Natural killer cell (primary cell): ENCODE measurements at regions not wholly inside any gene's neighbourhood (a gene's known extent, or its start where the extent isn't known, plus 50 kb on each side); places are given as distances from the start of the nearest gene placed in this dataset.

ENCODE experiments used
- ATAC-seq, 3 donors: fragments of 150-1000 bp in 2 of 3; fragments of 200-7000 bp in 1 of 3; cut with Tn5 transposase; 1 replicate in 1 of 3; 2 replicates in 2 of 3; pipeline ENCODE4 v1.10.0; 2021; ENCODE audit warnings: mild to moderate bottlenecking in 2 of 3, moderate library complexity in 2 of 3
- DNase-seq, 2 donors: peaks; one replicate each; pipeline versions ENCODE4 v3.0.0 to v3.0.0-alpha.2; 2013 to 2021; ENCODE audit warnings: mixed read lengths in 1 of 2
- H3K27ac ChIP-seq: one replicate; pipeline ENCODE4 v1.5.1; 2013; ENCODE audit warnings: mild to moderate bottlenecking, low read length
- H3K27me3 ChIP-seq: one replicate; pipeline ENCODE4 v1.6.1; 2013; ENCODE audit warnings: low read length; ENCODE audit not compliant: control insufficient read depth, insufficient read depth
- H3K36me3 ChIP-seq: one replicate; pipeline ENCODE4 v1.6.1; 2013; ENCODE audit warnings: low read length; ENCODE audit not compliant: control insufficient read depth, insufficient read depth
- H3K4me1 ChIP-seq: one replicate; pipeline ENCODE4 v1.6.1; 2013; ENCODE audit warnings: low read length; ENCODE audit not compliant: control insufficient read depth, insufficient read depth
- H3K4me3 ChIP-seq: one replicate; pipeline ENCODE4 v1.5.1; 2013; ENCODE audit warnings: low read length
- H3K9me3 ChIP-seq: one replicate; pipeline ENCODE4 v1.6.1; 2013; ENCODE audit warnings: low read length; ENCODE audit not compliant: control insufficient read depth, insufficient read depth
- H3K27ac Mint-ChIP-seq, 2 donors: one replicate each; pipeline ENCODE4 v1.8.0; 2022; ENCODE audit warnings: mild to moderate bottlenecking in 2 of 2, mixed read lengths in 2 of 2, moderate library complexity in 1 of 2
- H3K27me3 Mint-ChIP-seq, 2 donors: one replicate each; pipeline ENCODE4 v1.8.0; 2022; ENCODE audit warnings: low read depth in 2 of 2, mixed read lengths in 2 of 2
- H3K36me3 Mint-ChIP-seq: one replicate; pipeline ENCODE4 v1.8.0; 2022; ENCODE audit warnings: mixed read lengths
- H3K4me1 Mint-ChIP-seq, 2 donors: one replicate each; pipeline ENCODE4 v1.8.0; 2022; ENCODE audit warnings: mixed read lengths in 2 of 2
- H3K4me3 Mint-ChIP-seq: one replicate; pipeline ENCODE4 v1.8.0; 2022; ENCODE audit warnings: mild to moderate bottlenecking, moderate library complexity, mixed read lengths
- H3K9me3 Mint-ChIP-seq, 2 donors: one replicate each; pipeline ENCODE4 v1.8.0; 2022; ENCODE audit warnings: mixed read lengths in 2 of 2
- WGBS: methylation state at CpG from one replicate; pipeline ENCODE4 v1.1.7; 2013; ENCODE audit warnings: missing lambda C conversion rate; ENCODE audit not compliant: insufficient coverage; 5-methylcytosine and 5-hydroxymethylcytosine counted together
- intact Hi-C: fragments of 100-400 bp; cut with micrococcal nuclease; formaldehyde crosslinking; loops from one replicate; pipeline ENCODE4 v1.14.2; 2022
- TF ChIP-seq, protein P1 (sequence below): fragments of 200-600 bp; IDR thresholded peaks from one replicate; pipeline ENCODE4 v1.8.0; 2022; ENCODE audit warnings: antibody characterized with exemption

DNA sequence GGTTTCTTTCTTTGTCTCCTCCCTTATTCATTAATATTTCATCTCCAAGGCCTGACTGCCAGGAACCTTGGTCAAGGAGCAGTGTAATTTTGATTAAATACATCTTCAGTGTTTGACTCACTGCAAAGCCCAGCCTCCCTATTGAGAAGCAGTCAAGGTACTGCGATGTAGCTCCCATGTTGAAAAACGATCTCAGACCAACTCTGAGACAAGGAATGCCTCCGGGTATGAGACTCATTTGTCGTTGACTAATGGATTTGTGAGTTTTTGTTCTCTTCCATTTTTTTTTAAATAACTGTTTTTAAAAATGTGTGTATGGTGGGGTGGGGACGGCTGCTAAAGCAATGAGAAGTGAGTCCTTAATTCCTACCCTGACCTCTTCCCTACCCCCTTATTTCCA lies 361.6 kb downstream of the SOX11 start:
- no peaks in the 10 kb centered on the region for H3K27me3 ChIP-seq
- 77% methylated on average over 4 of the region's 5 CpGs for WGBS

DNA sequence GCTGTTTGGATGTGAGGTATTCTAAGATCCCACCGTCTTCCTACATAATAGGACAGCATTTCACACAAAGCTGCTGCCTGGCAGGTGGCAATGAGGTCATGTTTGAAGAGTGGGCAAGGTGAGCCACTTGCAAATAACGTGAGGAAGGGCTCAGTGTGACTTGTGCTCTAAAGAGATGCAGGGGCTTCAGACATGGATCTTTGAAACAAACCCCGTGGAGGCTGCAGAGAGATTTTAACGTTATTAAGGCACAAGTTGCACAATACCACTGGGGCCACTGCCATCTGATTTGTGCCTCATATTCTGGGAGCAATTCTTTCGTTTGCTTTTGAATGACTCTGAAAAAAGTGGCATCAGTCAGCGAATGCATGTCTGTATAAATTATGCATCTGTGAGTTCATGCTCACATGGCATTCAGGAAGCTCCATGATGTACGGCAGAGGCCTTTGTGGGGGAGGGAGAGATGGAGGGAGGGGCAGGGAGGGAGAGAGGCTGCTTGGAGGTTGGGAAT lies 362.0 kb downstream of the SOX11 start:
- H3K4me1 Mint-ChIP-seq = no peaks in the 10 kb centered on the region
- TF ChIP-seq, protein P1, sequence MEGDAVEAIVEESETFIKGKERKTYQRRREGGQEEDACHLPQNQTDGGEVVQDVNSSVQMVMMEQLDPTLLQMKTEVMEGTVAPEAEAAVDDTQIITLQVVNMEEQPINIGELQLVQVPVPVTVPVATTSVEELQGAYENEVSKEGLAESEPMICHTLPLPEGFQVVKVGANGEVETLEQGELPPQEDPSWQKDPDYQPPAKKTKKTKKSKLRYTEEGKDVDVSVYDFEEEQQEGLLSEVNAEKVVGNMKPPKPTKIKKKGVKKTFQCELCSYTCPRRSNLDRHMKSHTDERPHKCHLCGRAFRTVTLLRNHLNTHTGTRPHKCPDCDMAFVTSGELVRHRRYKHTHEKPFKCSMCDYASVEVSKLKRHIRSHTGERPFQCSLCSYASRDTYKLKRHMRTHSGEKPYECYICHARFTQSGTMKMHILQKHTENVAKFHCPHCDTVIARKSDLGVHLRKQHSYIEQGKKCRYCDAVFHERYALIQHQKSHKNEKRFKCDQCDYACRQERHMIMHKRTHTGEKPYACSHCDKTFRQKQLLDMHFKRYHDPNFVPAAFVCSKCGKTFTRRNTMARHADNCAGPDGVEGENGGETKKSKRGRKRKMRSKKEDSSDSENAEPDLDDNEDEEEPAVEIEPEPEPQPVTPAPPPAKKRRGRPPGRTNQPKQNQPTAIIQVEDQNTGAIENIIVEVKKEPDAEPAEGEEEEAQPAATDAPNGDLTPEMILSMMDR = no peak
- ATAC-seq = no peak
- H3K27me3 Mint-ChIP-seq = no peaks in the 10 kb centered on the region
- H3K27me3 ChIP-seq = no peaks in the 10 kb centered on the region
- H3K27ac ChIP-seq = no peak overlapping the region
- WGBS = 40% methylated on average over 7 of the region's 7 CpGs
- no peaks in the 10 kb centered on the region for H3K4me1 ChIP-seq
- no peak overlapping the region for H3K4me3 Mint-ChIP-seq
- no peaks in the 10 kb centered on the region for H3K9me3 ChIP-seq
- H3K27ac Mint-ChIP-seq = no peak overlapping the region
- no peaks in the 10 kb centered on the region for H3K36me3 Mint-ChIP-seq
- no peaks in the 10 kb centered on the region for H3K36me3 ChIP-seq
- H3K4me3 ChIP-seq = no peak overlapping the region
- H3K9me3 Mint-ChIP-seq = peaks cover 7 to 15% of the 10 kb centered on the region in 2 donors
- intact Hi-C loops = no loop called here
- DNase-seq = no peak

More for the DNA sequence above, 361.6 kb downstream of the SOX11 start:
- H3K4me1 ChIP-seq = no peaks in the 10 kb centered on the region
- H3K4me1 Mint-ChIP-seq = no peaks in the 10 kb centered on the region
- peaks cover 8 to 15% of the 10 kb centered on the region in 2 donors for H3K9me3 Mint-ChIP-seq
- TF ChIP-seq, protein P1 = no peak
- H3K4me3 ChIP-seq = no peak overlapping the region
- ATAC-seq (no peak), DNase-seq (no peak)
- no peaks in the 10 kb centered on the region for H3K36me3 ChIP-seq
- H3K27ac ChIP-seq = no peak overlapping the region
- no peaks in the 10 kb centered on the region for H3K9me3 ChIP-seq
- no peak overlapping the region for H3K4me3 Mint-ChIP-seq
- H3K27me3 Mint-ChIP-seq = no peaks in the 10 kb centered on the region
- no peaks in the 10 kb centered on the region for H3K36me3 Mint-ChIP-seq
- intact Hi-C loops = no loop called here
- H3K27ac Mint-ChIP-seq = no peak overlapping the region

GRCh38 chr2:6060992-6061663 lies 368.9 kb downstream of the SOX11 start:
- no peak for DNase-seq
- Histone ChIP-seq H3K4me1 (no peaks in the 10 kb centered on the region), H3K36me3 (no peaks in the 10 kb centered on the region), H3K27me3 (no peaks in the 10 kb centered on the region), H3K4me3 (no peak overlapping the region), H3K9me3 (no peaks in the 10 kb centered on the region), H3K27ac (no peak overlapping the region)
- 90% methylated on average over 5 of the region's 5 CpGs for WGBS
- ATAC-seq = no peak
- Mint-ChIP-seq H3K27ac (no peak overlapping the region), H3K27me3 (no peaks in the 10 kb centered on the region), H3K4me1 (no peaks in the 10 kb centered on the region), H3K9me3 (peaks cover 8 to 12% of the 10 kb centered on the region in 2 donors), H3K4me3 (no peak overlapping the region), H3K36me3 (no peaks in the 10 kb centered on the region)
- TF ChIP-seq, protein P1 = no peak
- intact Hi-C loops = no loop called here

- ATAC-seq (no peak), DNase-seq (no peak)
- no peaks in the 10 kb centered on the region for H3K4me1 Mint-ChIP-seq
- no peaks in the 10 kb centered on the region for H3K4me1 ChIP-seq
- H3K27ac Mint-ChIP-seq = no peak overlapping the region
- no peak overlapping the region for H3K4me3 Mint-ChIP-seq
- H3K36me3 ChIP-seq = no peaks in the 10 kb centered on the region
- TF ChIP-seq, protein P1 = no peak
- no peak overlapping the region for H3K27ac ChIP-seq
- H3K9me3 ChIP-seq = no peaks in the 10 kb centered on the region
- no peaks in the 10 kb centered on the region for H3K27me3 Mint-ChIP-seq
- H3K4me3 ChIP-seq = no peak overlapping the region
- H3K27me3 ChIP-seq = no peaks in the 10 kb centered on the region
- intact Hi-C loops = no loop called here
- H3K36me3 Mint-ChIP-seq = no peaks in the 10 kb centered on the region
- peaks cover 6% of the 10 kb centered on the region in 2 donors for H3K9me3 Mint-ChIP-seq
- 85% methylated on average over 2 of the region's 2 CpGs for WGBS
Observed at GRCh38 chr2:6064757-6065156, 372.6 kb downstream of the SOX11 start.
